NCI-H748 (cell line): ENCODE measurements at regions not wholly inside any gene's neighbourhood (a gene's known extent, or its start where the extent isn't known, plus 50 kb on each side); places are given as distances from the start of the nearest gene placed in this dataset.
"Not testable (repeated sequence)": the region's sequence is repeated elsewhere in the genome, so short reads cannot be mapped to it uniquely, and the experiment has no call there.

Source experiments
- DNase-seq: peaks from one replicate; lab custom pipeline; 2025; ENCODE audit not compliant: unreplicated experiment; lab: John Stamatoyannopoulos, UW

DNA sequence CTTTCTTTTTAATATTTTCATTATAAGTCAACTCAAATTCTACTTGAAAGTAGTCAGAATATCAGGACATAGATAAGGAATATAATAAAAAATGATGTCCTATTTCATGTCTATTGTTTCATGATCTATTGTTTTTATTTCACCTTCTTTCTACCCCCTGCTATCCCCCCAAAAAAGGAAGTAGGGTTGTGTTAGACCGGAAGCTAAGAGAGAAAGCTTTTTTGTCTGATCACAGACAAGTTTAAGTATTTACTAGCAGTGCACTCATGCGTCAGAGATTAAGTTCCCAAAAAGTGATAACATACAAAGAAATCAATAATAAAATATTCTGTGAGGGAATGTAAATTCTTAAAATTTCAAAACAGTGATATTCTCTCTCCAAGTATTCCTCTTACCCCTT is 447.1 kb upstream of the CNTNAP5 start:
- no peak for DNase-seq

DNA sequence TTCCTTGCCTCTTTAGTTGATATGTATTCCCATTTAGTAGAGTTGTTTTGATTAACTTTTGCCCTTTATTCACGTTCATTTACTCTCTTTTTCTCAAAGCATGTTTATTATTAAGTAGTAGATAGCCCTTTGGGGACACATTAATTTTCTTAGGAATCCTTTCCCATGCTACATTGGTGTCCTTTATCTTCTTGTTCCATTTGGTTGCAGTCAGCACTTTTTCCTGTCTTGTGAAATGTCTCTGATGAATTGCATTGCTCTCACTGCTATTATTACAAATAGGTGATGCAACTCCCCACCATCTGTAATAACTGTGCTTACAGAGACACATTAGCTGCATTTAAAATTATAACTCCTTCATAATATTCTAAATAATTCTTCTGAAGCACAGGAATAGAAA is 428.5 kb upstream of the CNTNAP5 start:
- no peak for DNase-seq

DNA sequence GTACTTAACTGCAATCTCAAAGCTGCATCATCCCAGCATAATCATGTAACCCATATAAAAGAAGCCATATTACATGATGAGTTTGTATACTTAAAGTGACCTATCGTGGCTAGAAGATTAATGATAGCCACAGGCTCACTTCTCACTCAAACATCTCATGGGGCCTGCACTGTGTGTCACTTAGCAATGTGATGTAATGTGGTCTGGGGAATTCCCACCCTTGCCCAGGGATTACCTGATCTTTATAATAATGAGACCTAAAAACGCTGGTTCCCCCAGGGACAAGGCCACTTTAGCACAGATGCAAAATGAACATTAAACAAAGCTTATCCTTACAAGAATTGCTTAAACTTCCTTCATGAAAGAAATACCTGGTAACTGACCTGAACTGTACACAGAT is 427.1 kb upstream of the CNTNAP5 start:
- no peak for DNase-seq

DNA sequence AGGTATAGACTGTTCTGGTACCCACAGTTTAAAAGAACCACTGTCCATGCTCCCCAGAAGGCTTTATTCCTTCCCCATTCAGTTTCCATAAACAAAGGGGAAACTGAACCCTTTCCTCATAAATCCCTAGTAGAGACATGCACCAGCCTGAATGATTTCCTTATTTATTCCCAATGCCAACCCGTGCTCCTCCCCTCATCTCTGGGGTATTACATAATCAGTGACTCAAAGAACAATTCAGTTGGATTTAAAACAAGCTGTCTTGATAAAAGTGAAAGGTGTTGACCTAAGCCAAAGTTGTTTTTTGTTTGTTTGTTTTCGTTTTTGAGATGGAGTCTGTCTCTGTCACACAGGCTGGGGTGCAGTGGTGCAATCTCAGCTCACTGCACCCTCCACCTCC is 418.5 kb upstream of the CNTNAP5 start:
- no peak for DNase-seq

DNA sequence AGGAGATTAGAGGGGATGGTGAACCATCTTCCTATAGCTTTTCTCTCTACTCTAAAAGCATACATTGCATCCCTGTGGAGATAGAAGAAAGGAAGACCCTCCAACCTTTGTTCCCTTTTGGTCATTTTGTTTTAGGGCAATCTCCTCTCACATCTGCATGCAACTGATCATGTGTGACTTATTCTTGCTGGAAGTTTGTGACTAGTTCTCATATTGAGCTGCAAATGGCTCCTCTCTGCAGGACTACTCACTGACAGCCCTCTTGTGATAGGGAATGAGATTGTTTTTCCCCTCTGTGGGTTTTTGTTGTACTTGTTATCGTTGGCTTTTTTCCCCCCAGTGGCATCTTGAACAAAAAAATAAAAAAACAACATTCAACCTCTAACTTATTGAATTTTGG is 416.0 kb upstream of the CNTNAP5 start:
- DNase-seq = no peak

DNA sequence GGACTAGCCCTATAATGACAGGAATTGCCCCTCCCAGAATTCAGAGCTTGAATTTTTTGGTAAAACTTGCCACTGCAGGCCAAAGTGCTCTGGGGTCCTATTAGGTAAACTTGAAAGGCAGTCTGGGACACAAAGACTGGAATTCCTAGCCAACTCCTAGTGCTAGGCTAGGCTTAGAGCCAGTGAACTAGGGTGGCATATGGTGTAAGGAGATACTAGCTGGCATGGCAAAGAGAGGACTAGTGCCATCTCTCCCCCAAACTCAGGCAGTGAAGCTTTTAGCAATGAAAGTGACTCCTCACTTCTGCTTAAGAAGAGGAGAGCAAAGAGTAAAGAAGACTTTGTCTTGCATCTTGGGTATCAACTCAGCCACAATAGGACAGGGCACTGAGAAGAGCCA is 410.5 kb upstream of the CNTNAP5 start:
- DNase-seq = no peak

DNA sequence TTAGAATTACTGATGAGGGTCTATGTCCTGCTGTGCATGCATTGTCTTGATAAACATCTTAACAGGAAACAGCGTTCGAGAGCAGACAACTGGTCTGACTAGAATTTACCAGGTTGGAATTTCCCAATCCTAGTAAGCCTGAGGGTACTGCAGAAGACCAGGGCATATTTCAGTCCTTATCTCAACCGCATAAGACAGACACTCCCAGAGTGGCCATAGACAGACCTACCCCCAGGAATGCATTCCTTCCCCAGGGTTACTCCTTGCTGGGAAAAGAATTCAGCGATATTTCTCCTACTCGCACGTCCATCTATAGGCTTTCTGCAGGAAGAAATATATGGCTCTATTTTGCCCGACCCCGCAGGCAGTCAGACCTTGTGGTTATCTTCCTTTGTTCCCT is 406.4 kb upstream of the CNTNAP5 start:
- DNase-seq = not testable (repeated sequence)

DNA sequence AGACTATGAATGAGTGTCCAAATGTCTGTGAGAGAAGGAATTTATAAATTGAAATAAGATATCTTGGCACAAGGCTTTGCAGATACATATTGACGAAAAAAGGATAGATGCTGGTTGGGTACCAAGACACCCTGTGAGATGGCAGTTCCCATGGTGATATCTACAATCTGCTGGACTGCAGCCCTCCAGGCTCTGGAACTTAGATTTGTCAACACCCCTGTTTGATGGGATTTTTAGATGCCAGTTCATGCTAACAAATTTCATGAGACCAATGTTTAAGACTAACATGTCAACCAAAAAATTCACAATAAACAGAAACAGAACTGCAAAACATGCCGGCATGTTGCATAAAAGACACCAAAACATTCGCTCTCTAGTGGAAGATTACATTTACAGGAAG is 400.3 kb upstream of the CNTNAP5 start:
- DNase-seq = no peak

DNA sequence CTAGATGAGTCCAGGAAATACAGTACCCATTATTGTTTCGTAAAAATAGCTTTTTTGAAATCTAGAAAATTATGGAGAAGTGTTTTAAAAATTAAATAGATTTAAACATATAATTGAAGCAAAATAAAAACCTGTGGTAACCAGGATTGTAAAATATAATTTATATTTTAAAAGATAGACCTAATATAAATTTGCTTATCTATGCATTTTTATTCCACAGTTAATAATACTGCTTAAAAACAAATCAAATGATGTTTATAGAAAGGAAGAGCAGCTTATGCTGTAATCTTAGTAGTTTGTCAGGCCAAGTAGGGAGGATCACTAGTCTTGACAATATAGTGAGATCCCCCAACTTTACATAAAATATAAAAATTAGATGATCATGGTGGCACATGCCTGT is 388.9 kb upstream of the CNTNAP5 start:
- DNase-seq = no peak

DNA sequence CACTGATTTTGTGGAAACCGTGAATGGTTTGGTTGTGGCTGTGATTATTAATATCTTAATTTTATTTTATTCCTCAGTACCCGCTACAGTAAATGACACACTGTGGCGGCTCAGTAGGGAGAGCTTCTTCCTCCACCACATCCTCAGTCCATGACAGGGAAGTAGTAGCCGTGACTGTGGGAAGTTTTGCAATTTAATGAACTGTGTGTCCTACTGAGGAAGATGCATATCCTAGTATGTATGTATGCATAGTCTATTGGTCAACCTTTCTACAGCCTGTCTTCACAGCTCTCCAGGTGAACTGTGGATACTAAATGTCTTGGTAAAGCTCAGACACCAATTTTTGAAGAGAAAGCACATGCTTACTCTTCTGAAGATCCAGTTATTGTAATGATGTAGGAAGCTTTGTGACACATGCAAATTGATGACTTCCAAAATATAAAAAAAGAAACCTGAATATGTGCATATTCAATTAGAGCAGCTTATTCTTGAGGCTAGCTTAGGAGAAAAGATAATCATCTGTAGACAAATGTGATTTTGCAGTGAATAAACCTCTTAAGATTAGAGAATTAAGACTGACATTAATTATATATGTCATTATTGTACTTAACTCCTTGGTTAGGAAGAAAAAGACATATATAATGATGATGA is 384.3 kb upstream of the CNTNAP5 start:
- no peak for DNase-seq

DNA sequence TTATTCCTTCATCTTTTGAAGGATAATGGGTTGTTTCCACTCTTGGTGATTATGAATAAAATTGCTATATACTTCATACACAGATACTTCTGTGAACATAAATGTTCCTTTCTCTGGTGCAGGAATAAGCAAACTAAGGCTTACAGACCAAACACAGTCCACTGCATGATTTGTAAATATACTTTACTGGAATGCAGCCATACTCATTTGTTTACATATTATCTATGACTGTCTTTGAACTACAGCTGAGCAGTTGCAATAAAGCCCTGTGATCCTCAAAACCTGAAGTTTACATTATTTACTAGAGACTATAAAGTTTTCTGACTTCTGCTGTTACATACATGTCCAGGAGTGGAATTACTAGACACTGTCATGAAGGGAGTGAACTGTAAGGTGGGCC is 381.0 kb upstream of the CNTNAP5 start:
- no peak for DNase-seq

DNA sequence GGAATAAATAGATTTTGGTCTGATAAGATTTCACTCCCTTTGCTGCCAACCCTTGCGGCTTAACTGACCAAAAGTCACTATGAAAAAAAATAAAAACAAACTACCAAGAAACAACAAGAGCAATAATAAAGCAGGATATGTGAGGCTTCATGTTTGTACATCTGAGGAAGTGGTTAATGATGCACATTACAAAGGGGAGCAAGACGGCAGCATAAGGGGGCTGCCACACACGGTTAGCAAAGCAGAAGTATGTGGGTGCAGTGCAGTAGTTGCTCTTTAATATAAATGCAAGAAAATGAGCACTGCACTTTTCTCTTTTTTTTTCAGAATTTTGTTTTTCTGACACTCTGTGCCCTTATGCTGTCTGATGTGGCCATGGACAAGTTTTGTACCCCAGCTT is 377.1 kb upstream of the CNTNAP5 start:
- DNase-seq = no peak

DNA sequence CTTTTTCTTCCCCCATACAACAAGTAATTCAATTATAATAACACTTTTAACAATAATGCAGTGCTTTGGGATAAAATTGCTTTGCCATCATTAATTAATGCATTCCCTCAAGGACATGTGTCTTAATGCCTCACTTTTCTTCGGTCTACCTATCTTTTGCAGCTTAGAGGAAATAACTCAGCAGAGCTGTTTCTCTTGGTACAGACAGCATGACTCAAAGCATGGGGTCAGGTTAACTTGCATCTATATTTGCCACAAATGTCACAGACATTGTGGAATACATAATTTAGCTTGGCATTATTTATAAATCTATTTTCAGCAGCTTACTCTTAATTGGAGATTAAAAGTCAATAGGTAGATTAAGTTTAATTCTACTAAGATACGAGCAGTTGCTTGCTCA is 376.1 kb upstream of the CNTNAP5 start:
- no peak for DNase-seq

DNA sequence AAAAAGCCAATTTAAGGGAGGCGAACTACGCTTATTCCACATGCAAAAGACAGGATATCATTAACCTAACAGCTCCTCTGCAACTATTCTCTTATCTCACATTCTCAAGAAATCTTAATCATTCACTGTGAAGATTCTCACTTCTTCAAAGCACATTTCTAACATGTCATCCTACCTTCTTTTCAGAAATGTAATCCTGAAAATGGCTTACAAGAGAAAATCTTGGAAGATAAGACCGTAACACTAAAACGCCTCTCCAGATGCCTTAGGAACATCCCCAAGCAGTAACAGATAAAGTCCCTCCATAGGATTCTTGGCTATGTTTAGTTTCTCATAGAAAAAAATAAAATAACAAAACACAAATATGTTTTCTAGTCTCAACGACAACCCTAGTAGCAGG is 373.9 kb upstream of the CNTNAP5 start:
- DNase-seq = no peak

DNA sequence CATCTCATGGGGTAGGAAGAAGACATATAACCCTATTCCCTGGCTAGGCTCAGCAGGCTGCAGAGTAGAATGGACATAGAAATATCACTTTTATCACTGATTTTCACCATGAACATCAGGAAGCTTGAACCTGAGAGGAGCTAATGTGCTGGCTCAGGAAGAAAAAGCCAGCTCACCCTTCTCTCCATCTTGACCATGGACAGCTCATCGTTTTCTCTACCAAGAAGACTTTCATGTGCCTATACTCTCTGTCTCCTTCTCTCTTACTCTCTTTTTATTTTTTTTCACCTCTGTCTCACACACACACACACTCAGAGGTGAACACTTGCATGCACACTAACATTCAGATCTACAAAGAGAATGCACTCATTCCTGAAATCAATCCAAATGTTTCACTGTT is 372.8 kb upstream of the CNTNAP5 start:
- no peak for DNase-seq

DNA sequence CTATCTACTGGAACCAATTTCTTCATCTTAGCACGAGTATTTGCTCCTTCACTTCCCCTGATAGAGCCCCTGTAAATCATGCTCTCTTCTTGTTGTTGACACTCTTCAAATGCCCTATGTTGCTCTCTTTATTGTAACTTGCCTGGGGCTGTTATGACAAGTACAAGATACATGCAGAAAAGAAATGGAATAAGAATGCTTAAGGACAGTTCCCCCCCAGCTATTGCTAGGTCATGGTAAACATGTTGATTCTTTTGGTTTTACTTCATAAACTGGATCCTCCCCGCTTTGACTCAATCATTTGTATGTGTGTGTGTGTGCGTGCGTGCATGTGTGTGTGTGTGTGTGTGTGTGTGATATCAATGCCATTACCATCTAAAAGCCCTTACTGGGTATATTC is 368.5 kb upstream of the CNTNAP5 start:
- no peak for DNase-seq

DNA sequence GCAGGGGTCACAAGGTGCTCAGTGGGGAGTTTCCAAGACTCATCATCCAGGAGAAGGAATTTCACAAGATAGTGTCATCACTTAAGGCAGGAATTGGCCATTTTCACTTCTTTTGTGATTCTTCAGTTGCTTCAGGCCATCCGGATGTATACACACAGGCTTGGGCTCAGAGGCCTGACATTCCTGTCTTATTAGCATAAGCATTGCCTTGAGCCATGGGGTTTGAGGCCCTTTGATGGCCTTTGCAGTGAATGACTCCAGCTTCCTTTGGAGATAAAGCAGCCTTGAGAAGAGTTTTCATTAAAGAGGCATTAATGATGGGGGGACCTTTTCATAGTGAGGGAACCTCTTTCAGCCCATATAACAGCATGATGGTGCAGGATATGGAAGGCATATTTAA is 366.0 kb upstream of the CNTNAP5 start:
- DNase-seq = no peak

DNA sequence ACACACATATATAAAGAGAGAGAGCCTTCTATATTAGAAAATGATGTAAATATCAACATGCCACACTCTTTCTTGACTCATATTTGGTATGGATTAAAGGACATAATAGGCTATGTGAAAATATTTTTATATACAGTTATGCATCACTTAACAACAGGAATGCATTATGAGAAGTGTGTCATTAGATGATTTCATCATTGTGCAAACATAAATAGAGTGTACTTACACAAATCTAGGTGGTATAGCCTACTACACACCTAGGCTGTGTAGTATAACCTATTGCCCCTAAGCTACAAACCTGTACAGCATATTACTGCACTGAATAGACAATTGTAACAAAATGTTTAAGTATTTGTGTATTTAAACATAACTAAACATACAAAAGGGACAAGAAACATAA is 354.8 kb upstream of the CNTNAP5 start:
- no peak for DNase-seq

DNA sequence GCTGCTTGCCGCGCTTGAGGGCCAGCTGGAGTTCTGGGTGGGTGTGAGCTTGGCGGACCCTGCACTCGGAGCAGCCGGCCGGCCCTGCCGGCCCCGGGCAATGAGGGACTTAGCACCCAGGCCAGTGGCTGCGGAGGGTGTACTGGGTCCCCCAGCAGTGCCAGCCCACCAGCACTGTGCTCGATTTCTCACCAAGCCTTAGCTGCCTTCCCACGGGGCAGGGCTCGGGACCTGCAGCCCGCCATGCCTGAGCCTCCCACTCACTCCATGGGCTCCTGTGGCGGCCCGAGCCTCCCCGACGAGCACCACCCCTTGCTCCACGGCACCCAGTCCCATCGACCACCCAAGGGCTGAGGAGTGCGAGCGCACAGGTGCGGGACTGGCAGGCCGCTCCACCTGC is 341.3 kb upstream of the CNTNAP5 start:
- not testable (repeated sequence) for DNase-seq

DNA sequence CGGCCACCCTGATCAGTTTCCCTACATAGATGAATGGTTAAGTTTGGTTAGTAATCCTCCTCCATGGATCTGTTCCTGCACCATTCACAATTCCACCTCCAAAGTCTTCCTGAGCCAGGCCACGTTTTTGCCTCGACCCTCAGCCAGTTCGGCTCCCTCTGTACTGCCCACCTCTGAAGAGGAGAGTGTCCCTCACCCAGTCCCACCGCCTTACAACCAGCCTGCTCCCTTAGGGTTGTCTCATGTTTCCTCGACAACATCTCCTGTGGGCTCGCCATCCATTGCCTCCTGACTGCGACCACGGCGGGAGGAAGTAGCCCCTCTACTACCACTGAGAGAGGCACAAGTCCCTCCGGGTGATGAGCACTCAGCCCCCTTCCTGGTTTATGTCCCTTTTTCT is 338.0 kb upstream of the CNTNAP5 start:
- no peak for DNase-seq

DNA sequence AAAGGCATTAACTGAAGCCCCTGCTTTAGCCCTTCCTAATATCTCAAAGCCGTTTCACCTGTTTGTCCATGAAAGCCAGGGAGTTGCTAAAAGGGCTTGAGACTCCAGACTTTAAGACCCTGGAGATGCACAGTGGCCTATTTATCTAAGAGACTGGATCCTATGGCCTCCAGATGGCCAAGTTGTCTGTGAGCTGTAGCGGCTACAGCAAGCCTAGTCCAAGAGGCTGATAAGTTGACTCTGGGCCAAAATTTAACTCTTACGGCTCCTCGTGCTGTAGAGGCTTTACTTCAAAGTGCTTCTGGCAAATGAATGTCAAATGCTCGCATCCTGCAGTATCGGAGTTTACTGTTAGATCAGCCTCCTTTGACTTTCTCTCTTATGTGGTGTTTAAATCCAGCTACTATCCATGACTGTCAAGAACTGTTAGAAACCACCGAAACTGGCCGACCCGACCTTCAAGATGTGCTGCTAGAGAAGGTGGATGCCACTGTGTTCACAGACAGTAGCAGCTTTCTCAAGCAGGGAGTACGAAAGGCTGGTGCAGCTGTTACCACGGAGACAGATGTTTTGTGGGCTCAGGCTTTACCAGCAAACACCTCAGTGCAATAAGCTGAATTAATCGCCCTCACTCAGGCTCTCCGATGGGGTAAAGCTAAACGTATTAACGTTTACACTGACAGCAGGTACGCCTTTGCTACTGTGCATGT is 336.7 kb upstream of the CNTNAP5 start:
- no peak for DNase-seq

DNA sequence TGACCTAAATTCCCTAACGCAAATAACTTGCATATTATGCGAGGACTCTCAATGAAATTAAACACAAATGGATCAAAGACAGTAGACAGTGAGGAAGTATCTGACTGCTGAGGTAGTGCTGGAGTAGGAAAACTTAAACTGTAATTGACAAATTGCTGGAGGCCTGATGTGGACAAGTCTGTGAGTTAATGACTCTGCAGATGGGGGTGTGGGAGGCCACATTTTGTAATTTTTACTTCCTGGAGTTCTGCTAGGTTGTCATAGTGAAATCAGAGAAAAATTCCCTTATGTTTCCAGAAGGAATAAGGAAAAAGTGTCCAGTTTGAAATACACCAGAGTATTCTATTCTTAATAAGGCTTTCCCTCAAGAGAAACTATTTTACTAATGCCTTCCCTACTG is 333.0 kb upstream of the CNTNAP5 start:
- DNase-seq = no peak

DNA sequence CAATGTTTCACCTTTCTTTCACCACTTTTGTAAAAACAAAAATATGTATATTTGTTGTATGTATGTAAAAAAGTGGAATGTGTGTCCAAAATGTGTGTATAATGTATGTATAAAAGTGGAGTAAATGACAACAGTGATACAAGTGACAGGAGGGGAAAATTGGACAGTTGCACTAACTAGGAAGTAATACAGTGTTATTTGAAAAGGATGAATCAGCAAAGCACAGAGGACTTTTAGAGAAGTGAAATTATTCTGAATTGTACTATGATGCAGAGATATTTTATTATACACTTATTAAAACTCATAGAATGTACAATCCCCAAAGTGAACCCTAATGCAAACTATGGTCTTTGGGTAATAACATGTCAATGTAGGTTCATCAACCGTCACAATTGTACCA is 331.3 kb upstream of the CNTNAP5 start:
- DNase-seq = no peak
